Astrocyte of the cerebellum (primary cell): ENCODE measurements at regions not wholly inside any gene's neighbourhood (a gene's known extent, or its start where the extent isn't known, plus 50 kb on each side); places are given as distances from the start of the nearest gene placed in this dataset.
"Not testable (repeated sequence)": the region's sequence is repeated elsewhere in the genome, so short reads cannot be mapped to it uniquely, and the experiment has no call there.

Experiments
- DNase-seq: peaks from one replicate; pipeline ENCODE4 v3.0.0-alpha.2; 2011; ENCODE audit warnings: low read depth
- H3K4me3 ChIP-seq: 2 replicates; pipeline ENCODE4 v1.5.1; 2011; ENCODE audit warnings: mild to moderate bottlenecking, low read depth, low read length, moderate library complexity
- CTCF ChIP-seq: IDR thresholded peaks from 2 replicates; pipeline ENCODE4 v1.5.1; 2012; ENCODE audit warnings: low read length, low read depth, moderate library complexity, mild to moderate bottlenecking; ENCODE audit errors: missing control alignments
- in situ Hi-C: cut with HindIII; loops from 2 replicates; pipeline ENCODE4 v1.10.0; 2017; ENCODE audit warnings: low sequenced_read_pairs

DNA sequence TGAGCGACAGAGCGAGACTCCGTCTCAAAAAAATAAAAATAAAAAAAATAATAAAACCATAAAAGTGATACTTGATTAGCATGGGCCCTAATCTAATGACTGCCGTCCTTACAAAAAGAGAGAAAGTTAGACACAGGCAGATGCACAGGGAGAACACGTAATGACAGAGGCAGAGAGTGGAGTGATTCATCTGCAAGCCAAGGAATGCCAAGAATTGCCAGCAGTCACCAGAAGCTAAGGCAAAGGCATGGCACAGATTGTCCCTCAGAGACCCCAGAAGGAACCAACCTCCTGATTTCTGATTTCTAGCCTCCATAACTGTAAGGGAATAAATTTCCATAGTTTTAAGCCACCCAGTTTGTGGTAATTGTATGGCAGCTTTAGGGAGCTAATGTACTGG lies 79.6 kb upstream of the FREM1 start:
- TF ChIP-seq CTCF = no peak
- no peak overlapping the region for H3K4me3 ChIP-seq
- DNase-seq = no peak
- in situ Hi-C loops = no loop called here

GRCh38 chr9:14989336-14989735 lies 79.1 kb upstream of the FREM1 start:
- H3K4me3 ChIP-seq, DNase-seq, in situ Hi-C loops: not testable (repeated sequence)

- H3K4me3 ChIP-seq = no peak overlapping the region
- TF ChIP-seq CTCF = no peak
- in situ Hi-C loops = no loop called here
- no peak for DNase-seq
Observed at GRCh38 chr9:14987858-14988257, 77.6 kb upstream of the FREM1 start.

GRCh38 chr9:14985419-14985818 lies 75.2 kb upstream of the FREM1 start:
- in situ Hi-C loops = no loop called here

DNA sequence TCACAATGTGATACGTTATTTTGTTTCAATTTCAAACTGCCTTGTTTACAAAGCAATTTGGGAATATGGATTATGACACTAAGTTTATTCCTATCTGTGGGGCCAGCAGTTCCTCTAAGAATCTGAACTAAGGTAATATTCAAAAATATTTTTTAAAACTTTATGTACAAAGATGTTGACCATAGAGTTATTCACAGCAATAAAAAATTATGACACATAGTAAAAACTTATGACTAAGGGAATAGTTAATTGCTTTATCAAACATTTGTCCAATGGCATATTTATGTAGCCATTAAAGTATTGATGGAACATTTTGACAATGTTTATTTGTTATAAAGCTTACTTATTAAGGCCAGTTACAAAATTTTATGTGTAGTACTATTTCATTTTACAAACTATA lies 73.4 kb upstream of the FREM1 start:
- in situ Hi-C loops = no loop called here
- no peak for TF ChIP-seq CTCF
- no peak for DNase-seq
- no peak overlapping the region for H3K4me3 ChIP-seq

More at GRCh38 chr9:14985419-14985818, 75.2 kb upstream of the FREM1 start:
- TF ChIP-seq CTCF = no peak
- DNase-seq = no peak
- H3K4me3 ChIP-seq = no peak overlapping the region

DNA sequence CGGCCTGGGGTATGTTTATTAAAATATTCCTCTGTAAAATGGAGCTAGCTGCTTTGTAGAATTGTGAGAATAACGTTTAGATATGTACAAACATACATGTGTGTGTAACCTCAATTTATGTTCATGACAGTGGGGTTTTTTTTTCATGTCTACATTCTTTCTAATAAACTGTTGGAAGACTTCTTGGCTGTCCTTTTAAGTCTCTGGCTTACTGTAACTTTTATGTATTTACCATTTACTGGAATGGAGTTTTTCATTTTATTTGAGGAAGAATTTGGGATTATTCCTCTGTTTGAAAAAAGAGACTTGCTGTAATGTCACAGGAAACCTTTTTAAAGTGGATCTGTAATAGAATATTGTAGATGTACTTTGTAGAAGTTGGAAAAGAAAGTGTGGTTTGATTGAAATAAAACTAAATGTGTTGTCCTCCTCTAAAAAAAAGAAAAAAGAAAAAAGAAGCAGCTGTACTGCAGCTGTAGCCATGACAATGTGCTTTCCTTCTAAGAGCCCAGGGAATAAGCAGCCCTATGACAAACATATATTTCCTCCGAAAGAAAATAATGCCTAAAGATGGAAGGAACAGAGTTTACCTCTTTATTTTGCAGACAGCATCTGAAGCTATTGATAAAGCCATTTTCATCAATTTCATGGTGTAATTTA lies 71.2 kb upstream of the FREM1 start:
- no peak for DNase-seq
- no peak overlapping the region for H3K4me3 ChIP-seq
- TF ChIP-seq CTCF = no peak
- in situ Hi-C loops = no loop called here

DNA sequence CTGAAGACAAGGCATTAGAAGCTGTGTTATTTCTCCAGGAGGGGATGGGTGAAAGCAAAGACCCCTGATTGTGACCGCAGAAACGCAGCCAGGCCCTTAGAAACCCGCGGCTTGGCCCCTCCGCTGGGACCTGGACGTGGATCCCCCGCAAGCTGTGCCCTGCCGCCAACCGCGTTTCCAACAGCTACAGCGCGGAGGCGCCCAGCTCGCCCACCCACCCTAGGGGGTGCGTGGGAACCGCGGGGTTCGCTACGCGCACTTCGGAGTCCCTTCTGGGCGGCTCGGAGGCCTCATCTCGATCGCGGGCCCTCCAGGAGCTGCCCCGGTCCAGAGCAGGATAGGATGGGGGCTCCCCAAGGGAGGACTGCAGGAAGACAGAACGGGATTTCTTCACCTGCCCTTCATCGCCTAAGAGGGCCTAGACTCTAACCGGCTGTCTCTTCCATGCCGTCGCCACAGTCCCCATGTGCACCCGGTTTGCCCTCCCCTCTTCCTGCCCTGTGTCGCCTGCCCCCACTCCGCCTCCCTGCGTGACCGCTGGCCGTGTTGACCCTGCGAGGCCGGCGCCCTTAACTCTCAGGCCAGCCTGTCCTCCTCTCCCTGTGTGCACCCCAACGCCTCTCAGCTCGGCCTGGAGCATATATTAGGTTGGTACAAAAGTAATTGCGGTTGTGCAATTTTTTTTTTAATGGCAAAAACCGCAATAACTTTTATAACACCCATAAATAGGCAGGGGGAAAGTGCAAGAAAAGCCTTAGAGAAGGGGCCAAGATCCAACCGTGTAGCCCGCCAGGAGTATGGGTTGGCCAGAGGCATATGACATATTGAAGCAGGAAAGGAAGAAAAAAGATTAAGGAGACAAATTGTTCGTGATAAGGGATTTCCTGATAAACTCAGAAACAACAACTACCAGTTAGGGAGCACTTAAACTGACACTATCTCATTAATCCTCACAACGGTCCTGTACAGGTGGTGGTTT lies 68.1 kb upstream of the FREM1 start:
- DNase-seq = no peak
- no peak overlapping the region for H3K4me3 ChIP-seq
- in situ Hi-C loops = no loop called here
- TF ChIP-seq CTCF = no peak
